ENCODE measurements at regions not wholly inside any gene's neighbourhood (a gene's known extent, or its start where the extent isn't known, plus 50 kb on each side); places are given as distances from the start of the nearest gene placed in this dataset.

DNA sequence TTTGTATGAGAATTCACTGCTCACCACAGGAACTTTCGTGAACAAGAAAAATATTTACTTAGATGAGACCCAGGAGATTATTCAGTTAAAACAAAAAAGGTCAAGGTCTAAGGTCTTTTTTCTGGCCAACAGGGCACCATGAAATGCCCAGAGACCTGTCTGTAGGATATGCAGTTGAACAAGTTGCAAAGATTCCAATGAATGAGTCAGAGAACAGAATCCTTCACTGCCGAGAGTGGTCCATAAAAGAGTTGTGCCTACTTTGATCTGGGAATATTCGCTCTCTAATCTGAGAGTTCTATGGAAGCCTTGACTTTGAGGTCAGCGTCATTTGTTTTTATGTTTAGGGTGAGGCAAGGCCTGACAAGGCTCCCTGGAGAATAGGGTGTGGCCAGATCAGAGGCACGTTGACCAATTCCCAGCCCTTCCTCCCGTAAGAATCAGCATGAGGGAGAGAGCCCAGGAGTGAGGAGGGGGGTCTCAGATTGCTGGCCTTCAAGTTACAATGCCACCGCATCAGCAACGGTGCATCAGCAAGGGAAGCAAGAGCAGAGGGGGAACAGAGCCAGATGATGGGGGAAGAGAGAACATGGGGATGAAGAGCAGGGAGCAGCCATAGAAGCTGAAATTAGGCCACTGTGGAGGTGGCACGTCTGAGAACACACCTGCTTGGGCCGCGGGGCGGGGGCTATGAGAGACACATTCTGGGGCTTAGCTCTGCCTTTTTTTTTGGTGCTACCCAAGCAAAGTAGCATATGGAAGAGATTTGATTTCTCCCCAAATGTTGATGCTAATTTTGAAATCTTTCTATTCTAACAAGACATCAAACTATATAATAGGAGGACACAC, 206.4 kb upstream of the RAB4A start:
- DNase-seq = no peak

DNA sequence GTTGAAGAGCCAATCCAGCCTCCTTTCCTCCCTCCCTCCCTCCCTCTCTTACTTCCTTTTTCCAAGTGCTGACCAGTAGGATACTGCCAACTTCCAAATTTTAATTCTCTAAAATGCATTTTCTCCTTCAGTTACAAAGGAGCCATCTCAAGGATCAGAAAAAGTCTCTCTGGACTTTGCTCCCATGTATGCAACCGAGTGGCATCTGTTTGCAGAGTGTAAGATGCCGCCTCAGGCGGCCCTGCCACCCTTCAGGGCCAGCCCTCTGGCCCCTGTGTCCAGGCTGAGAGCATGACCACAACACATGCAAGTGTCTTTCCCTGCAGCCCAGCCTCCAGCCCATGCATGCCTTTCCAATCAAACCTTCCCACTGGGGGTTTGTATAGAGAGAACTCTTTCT, 205.3 kb upstream of the RAB4A start:
- DNase-seq = no peak

DNA sequence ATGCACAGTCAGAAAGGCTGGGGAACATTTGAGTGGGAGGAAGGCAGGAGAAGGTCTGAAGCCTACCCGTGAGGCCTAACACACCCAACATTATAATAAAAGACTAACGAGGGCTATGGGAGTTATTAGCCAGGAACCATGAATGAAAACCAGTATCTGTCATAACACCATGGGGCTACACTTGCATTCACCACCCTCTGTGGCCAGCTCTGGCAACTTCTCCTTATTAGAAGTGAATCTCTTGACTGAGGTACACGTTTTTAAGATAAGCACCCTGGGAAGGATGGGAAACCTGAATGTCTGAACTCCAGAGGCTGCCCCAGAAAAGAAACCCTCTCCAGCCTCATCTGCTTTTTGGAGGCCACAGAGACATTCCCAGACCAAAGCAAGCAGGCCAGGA, 204.3 kb upstream of the RAB4A start:
- no peak for DNase-seq

GRCh38 chr1:229067546-229067945, 203.4 kb upstream of the RAB4A start:
- DNase-seq = no peak

DNA sequence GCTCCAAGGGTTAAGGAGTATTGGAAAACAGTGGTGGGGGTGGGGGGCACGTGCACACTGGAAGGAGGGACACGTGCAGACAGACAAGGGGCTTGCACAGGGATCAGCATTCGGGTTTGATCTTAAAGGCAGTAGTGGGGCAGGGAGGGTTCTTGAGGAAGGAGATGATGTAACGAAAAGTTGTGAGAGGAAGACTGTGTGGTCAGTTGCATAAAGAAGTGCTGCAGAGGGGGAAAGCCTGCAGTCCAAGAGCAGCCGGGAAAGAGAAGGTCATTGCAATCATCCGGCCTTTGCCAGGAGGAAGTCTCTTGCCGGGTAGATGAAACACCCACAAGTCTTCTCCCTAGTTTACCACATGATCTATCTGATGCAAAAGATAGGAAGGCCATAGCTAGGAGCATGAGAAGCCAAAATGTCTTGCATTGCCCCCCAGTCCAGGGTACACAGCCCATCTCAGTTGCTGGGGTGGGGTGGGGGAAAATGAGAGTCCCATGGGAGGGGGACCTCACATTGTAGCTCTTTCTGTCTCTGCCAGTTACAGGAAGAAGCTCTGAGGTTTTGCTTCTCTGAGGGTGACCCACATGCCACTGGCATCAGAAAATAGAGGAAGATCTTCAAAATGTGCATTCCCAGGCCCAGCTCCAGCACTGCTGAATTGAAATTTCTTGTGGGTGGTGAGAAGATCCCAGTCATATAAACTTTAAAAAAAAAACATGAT, 202.5 kb upstream of the RAB4A start:
- DNase-seq = peak; percentile 12

GRCh38 chr1:229069176-229069575, 201.7 kb upstream of the RAB4A start:
- DNase-seq = no peak

DNA sequence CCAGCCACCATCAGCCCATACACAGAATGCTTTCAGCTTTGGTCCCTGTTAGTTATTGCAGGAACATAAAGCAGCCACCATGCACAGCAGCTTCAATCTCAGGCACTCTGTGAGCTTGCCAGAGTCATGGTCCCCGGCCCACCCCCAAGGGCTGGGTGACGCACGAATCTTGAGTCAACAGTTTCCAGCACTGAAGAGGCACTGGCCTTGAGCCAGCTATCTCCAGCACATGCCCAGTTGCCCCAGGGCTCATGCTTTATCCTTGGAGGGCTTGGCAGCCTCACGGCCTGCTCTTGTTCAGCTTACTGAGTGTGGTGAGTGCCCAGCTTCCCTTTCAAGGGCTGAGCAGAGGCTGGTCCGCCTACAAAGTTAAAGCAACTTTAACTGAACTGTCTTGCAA, 200.7 kb upstream of the RAB4A start:
- DNase-seq = peak; percentile 23

DNA sequence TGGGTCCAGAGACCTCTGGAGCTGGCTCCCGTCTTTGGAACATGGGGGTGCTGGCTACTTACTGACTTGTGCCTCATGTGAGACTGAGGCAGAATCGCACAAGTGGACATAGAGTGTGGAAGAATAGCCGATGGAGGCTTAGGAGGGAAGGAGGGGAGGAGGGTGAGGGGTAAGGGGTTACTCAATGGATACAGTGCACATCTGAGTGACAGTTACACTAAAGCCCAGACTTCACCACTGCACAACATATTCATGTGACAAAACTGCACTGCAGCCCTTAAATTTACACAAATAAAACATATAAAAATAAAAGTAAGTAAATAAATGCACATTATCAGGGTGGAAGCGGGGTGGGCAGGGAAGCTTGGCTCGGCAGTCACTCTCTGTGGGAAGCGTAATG, 197.7 kb upstream of the RAB4A start:
- no peak for DNase-seq

DNA sequence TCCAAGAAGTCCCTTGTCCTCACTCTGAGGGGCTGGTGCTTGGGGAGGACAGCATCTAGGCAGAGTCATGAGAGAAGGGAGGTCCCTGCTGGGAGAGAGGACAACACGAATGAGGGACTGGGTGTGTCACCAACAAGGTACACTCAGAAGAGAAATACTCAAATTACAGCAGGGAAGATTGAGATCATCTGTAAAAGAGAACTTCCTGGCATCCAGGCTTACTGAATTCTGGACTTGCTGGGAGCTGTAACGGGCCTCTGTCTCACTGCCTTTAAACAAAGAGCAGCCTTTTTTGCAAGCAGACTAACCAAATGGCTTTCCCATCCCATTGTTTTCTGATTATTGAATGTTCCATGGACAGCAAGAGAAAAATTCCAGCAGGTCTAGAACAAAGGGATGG, 195.7 kb upstream of the RAB4A start:
- no peak for DNase-seq

- no peak for DNase-seq
These were observed 195.2 kb upstream of the RAB4A start for GRCh38 chr1:229075716-229076115.

DNA sequence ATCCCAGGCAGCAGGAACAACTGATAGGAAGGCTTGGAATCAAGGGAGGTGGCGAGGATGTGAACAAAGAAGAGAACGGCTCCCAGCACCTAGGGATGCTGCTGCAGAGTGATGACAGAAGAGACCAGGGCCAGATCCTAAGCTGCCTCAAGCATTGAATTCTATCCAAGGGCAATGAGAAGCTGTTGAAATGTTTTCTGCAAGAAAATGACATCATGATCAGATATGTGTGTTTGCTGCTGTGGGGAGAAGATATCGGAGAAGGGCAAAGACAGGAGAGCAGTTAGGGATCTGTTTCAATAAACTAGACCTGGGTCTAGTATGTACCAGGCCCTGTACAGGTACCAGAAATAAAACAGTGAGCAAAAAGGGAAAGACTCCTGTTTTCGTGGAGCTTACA, 194.7 kb upstream of the RAB4A start:
- no peak for DNase-seq

GRCh38 chr1:229079016-229079595, 191.8 kb upstream of the RAB4A start:
- DNase-seq = no peak

GRCh38 chr1:229080361-229080760, 190.6 kb upstream of the RAB4A start:
- DNase-seq = no peak

- DNase-seq = no peak
These were observed 185.6 kb upstream of the RAB4A start for GRCh38 chr1:229085291-229085690.

GRCh38 chr1:229086091-229086490, 184.8 kb upstream of the RAB4A start:
- DNase-seq = no peak

- DNase-seq = no peak
These were observed 184.2 kb upstream of the RAB4A start for GRCh38 chr1:229086686-229087085.

GRCh38 chr1:229087339-229087738, 183.6 kb upstream of the RAB4A start:
- DNase-seq = no peak

DNA sequence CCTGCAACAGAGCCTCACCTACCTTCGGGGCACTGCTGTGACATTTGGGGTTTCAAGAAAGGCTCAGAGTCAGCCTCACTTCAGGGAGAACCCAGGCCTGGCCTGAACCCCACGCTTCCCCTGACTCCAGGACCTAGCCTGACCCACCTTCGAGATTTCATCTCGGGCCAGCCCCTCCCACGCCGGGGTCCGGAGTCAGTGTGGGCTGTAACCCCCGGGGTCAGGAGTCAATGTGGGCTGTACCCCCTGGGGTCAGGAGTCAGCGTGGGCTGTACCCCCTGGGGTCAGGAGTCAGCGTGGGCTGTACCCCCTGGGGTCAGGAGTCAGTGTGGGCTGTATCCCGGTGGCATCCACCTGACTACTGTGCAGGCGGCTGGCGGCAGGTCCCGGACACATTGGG, 183.0 kb upstream of the RAB4A start:
- DNase-seq = no peak

GRCh38 chr1:229088711-229089110, 182.2 kb upstream of the RAB4A start:
- DNase-seq = no peak

GRCh38 chr1:229089586-229090208, 181.2 kb upstream of the RAB4A start:
- DNase-seq = no peak

- no peak for DNase-seq
These were observed 179.2 kb upstream of the RAB4A start for GRCh38 chr1:229091721-229092136.

GRCh38 chr1:229092377-229093237, 178.3 kb upstream of the RAB4A start:
- no peak for DNase-seq

All from skin of body (tissue), 1 donor.